CD4-positive, alpha-beta T cell (primary cell): ENCODE measurements at regions not wholly inside any gene's neighbourhood (a gene's known extent, or its start where the extent isn't known, plus 50 kb on each side); places are given as distances from the start of the nearest gene placed in this dataset.

Source experiments
- ATAC-seq: fragments of 200-7000 bp; cut with Tn5 transposase; one replicate; pipeline ENCODE4 v1.10.0; 2022; ENCODE audit warnings: mild to moderate bottlenecking; ENCODE audit not compliant: poor library complexity
- CTCF ChIA-PET: fragments of 350-600 bp; sonication (Branson Sonifier 250); formaldehyde crosslinking; loops from one replicate; lab custom pipeline; 2021; ENCODE audit warnings: antibody characterized with exemption, inconsistent platforms; lab: Charles Lee
- POLR2A ChIA-PET: fragments of 350-600 bp; sonication (Branson Sonifier 250); formaldehyde crosslinking; loops from one replicate; lab custom pipeline; 2021; ENCODE audit warnings: antibody characterized with exemption, inconsistent platforms; lab: Charles Lee
- DNase-seq, 14 experiments: peaks; one replicate each; pipeline ENCODE4 v3.0.0-alpha.2; 2013 to 2020; ENCODE audit warnings: mixed read lengths in 2 of 14
- H3K27ac ChIP-seq, 2 donors: one replicate each; pipeline versions ENCODE4 v1.5.1 to v1.7.0; 2013; ENCODE audit warnings: low read length in 2 of 2, low read depth in 1 of 2, mild to moderate bottlenecking in 1 of 2
- H3K27me3 ChIP-seq, 2 experiments: 1 replicate in 1 of 2; 2 replicates in 1 of 2; pipeline versions ENCODE4 v1.6.1 to v1.7.0; 2013; ENCODE audit warnings: low read length in 2 of 2, control low read depth in 1 of 2, mild to moderate bottlenecking in 1 of 2, moderate library complexity in 1 of 2; ENCODE audit not compliant: insufficient read depth in 2 of 2, control insufficient read depth in 1 of 2
- H3K36me3 ChIP-seq: one replicate; pipeline ENCODE4 v1.6.1; 2013; ENCODE audit warnings: low read length, control low read depth; ENCODE audit not compliant: insufficient read depth
- H3K4me1 ChIP-seq: one replicate; pipeline ENCODE4 v1.6.1; 2013; ENCODE audit warnings: low read length, control low read depth; ENCODE audit not compliant: insufficient read depth
- H3K4me3 ChIP-seq: one replicate; pipeline ENCODE4 v1.5.1; 2013; ENCODE audit warnings: mild to moderate bottlenecking, low read length, moderate library complexity
- H3K9me3 ChIP-seq, 2 experiments: 1 replicate in 1 of 2; 2 replicates in 1 of 2; pipeline versions ENCODE4 v1.6.1 to v1.7.0; 2013; ENCODE audit warnings: low read length in 2 of 2, mild to moderate bottlenecking in 2 of 2, control low read depth in 1 of 2, moderate library complexity in 1 of 2; ENCODE audit not compliant: control insufficient read depth in 1 of 2, insufficient read depth in 1 of 2
- H3K27ac Mint-ChIP-seq: one replicate; pipeline ENCODE4 v1.8.0; 2020; ENCODE audit warnings: mixed read lengths
- H3K27me3 Mint-ChIP-seq: one replicate; pipeline ENCODE4 v1.8.0; 2021; ENCODE audit warnings: mixed read lengths
- H3K36me3 Mint-ChIP-seq: one replicate; pipeline ENCODE4 v1.8.0; 2021; ENCODE audit warnings: low read depth, mixed read lengths
- H3K4me1 Mint-ChIP-seq: one replicate; pipeline ENCODE4 v1.8.0; 2021; ENCODE audit warnings: low read depth, mixed read lengths
- H3K4me3 Mint-ChIP-seq: one replicate; pipeline ENCODE4 v1.8.0; 2020; ENCODE audit warnings: mild to moderate bottlenecking, mixed read lengths
- H3K9me3 Mint-ChIP-seq: one replicate; pipeline ENCODE4 v1.8.0; 2020; ENCODE audit warnings: mixed read lengths
- CTCF ChIP-seq: fragments of 200-600 bp; IDR thresholded peaks from one replicate; pipeline ENCODE4 v1.8.0; 2022; ENCODE audit warnings: antibody characterized with exemption, mild to moderate bottlenecking
- intact Hi-C, 2 experiments: fragments of 100-400 bp; cut with DNase I in 1 of 2; cut with micrococcal nuclease in 1 of 2; formaldehyde crosslinking; loops; one replicate each; pipeline versions ENCODE4 v1.15.1 to v1.9.0; 2023 to 2025; cut with DNase I, micrococcal nuclease

GRCh38 chr9:18394847-18395351, 79.1 kb upstream of the ADAMTSL1 start:
- H3K27ac ChIP-seq: no peak overlapping the region
- H3K36me3 ChIP-seq: no peaks in the 10 kb centered on the region
- Mint-ChIP-seq H3K27ac (no peak overlapping the region), H3K27me3 (peaks cover 10% of the 10 kb centered on the region), H3K4me1 (no peaks in the 10 kb centered on the region), H3K4me3 (no peak overlapping the region), H3K36me3 (no peaks in the 10 kb centered on the region), H3K9me3 (no peaks in the 10 kb centered on the region)
- H3K4me3 ChIP-seq: no peak overlapping the region
- no peak for TF ChIP-seq CTCF
- ChIA-PET POLR2A (no interaction called here), CTCF (no interaction called here)
- intact Hi-C loops: no loop called here
- no peaks in the 10 kb centered on the region for H3K9me3 ChIP-seq
- H3K4me1 ChIP-seq: no peaks in the 10 kb centered on the region
- ATAC-seq: no peak
- no peak for DNase-seq
- no peaks in the 10 kb centered on the region for H3K27me3 ChIP-seq

GRCh38 chr9:18396102-18396728, 77.7 kb upstream of the ADAMTSL1 start:
- ATAC-seq: no peak
- no peak for TF ChIP-seq CTCF
- DNase-seq: no peak
- H3K4me1 Mint-ChIP-seq: no peaks in the 10 kb centered on the region
- no peak overlapping the region for H3K27ac ChIP-seq
- no peaks in the 10 kb centered on the region for H3K27me3 ChIP-seq
- no peaks in the 10 kb centered on the region for H3K9me3 ChIP-seq
- H3K4me3 ChIP-seq: no peak overlapping the region
- peaks cover 10% of the 10 kb centered on the region for H3K27me3 Mint-ChIP-seq
- H3K36me3 ChIP-seq: no peaks in the 10 kb centered on the region
- intact Hi-C loops: no loop called here
- POLR2A ChIA-PET: no interaction called here
- peaks cover 2% of the 10 kb centered on the region for H3K9me3 Mint-ChIP-seq
- no peaks in the 10 kb centered on the region for H3K4me1 ChIP-seq
- no peak overlapping the region for H3K27ac Mint-ChIP-seq
- no peak overlapping the region for H3K4me3 Mint-ChIP-seq
- CTCF ChIA-PET: no interaction called here
- no peaks in the 10 kb centered on the region for H3K36me3 Mint-ChIP-seq

- intact Hi-C loops: no loop called here
- Mint-ChIP-seq H3K27me3 (peaks cover 10% of the 10 kb centered on the region), H3K27ac (no peak overlapping the region), H3K9me3 (peaks cover 2% of the 10 kb centered on the region), H3K36me3 (no peaks in the 10 kb centered on the region), H3K4me1 (no peaks in the 10 kb centered on the region), H3K4me3 (no peak overlapping the region)
- DNase-seq (no peak), ATAC-seq (no peak)
- TF ChIP-seq CTCF: no peak
- no peak overlapping the region for H3K4me3 ChIP-seq
- no peaks in the 10 kb centered on the region for H3K4me1 ChIP-seq
- ChIA-PET CTCF (no interaction called here), POLR2A (no interaction called here)
- no peaks in the 10 kb centered on the region for H3K27me3 ChIP-seq
- no peaks in the 10 kb centered on the region for H3K36me3 ChIP-seq
- H3K9me3 ChIP-seq: no peaks in the 10 kb centered on the region
- no peak overlapping the region for H3K27ac ChIP-seq
These were observed 76.9 kb upstream of the ADAMTSL1 start for GRCh38 chr9:18397076-18397475.
